NCI-H82 (cell line): ENCODE measurements at regions not wholly inside any gene's neighbourhood (a gene's known extent, or its start where the extent isn't known, plus 50 kb on each side); places are given as distances from the start of the nearest gene placed in this dataset.
A peak's percentile ranks its signal among the peaks of the same experiment; 100 is the strongest.
"Not testable (repeated sequence)": the region's sequence is repeated elsewhere in the genome, so short reads cannot be mapped to it uniquely, and the experiment has no call there.

ENCODE experiments used
- DNase-seq: peaks from one replicate; lab custom pipeline; 2025; lab: John Stamatoyannopoulos, UW

GRCh38 chrX:150238632-150239382 is 124.3 kb upstream of the MAMLD1 start:
- peak; percentile 47 for DNase-seq

GRCh38 chrX:150239946-150240642 is 123.0 kb upstream of the MAMLD1 start:
- DNase-seq = no peak

- DNase-seq = no peak
Observed at GRCh38 chrX:150240643-150240970, 122.5 kb upstream of the MAMLD1 start.

GRCh38 chrX:150253959-150254620 is 109.0 kb upstream of the MAMLD1 start:
- no peak for DNase-seq

GRCh38 chrX:150254909-150255308 is 108.2 kb upstream of the MAMLD1 start:
- DNase-seq = no peak

GRCh38 chrX:150255441-150256296 is 107.4 kb upstream of the MAMLD1 start:
- no peak for DNase-seq

GRCh38 chrX:150256297-150256650 is 106.8 kb upstream of the MAMLD1 start:
- DNase-seq = no peak

- peak; percentile 6 for DNase-seq
Observed at GRCh38 chrX:150257353-150258175, 105.6 kb upstream of the MAMLD1 start.

- DNase-seq = peak; percentile 27
Observed at GRCh38 chrX:150258176-150258425, 105.0 kb upstream of the MAMLD1 start.

- no peak for DNase-seq
Observed at GRCh38 chrX:150258463-150259430, 104.4 kb upstream of the MAMLD1 start.

- DNase-seq = peak; percentile 85
Observed at GRCh38 chrX:150262456-150262855, 100.7 kb upstream of the MAMLD1 start.

- no peak for DNase-seq
Observed at GRCh38 chrX:150268839-150269355, 94.2 kb upstream of the MAMLD1 start.

GRCh38 chrX:150269605-150270254 is 93.4 kb upstream of the MAMLD1 start:
- DNase-seq = peak; percentile 27

- DNase-seq = no peak
Observed at GRCh38 chrX:150270622-150271021, 92.5 kb upstream of the MAMLD1 start.

GRCh38 chrX:150273575-150274294 is 89.4 kb upstream of the MAMLD1 start:
- DNase-seq = not testable (repeated sequence)

- DNase-seq = peak; percentile 12
Observed at GRCh38 chrX:150282953-150283352, 80.2 kb upstream of the MAMLD1 start.

GRCh38 chrX:150291014-150291413 is 72.1 kb upstream of the MAMLD1 start:
- no peak for DNase-seq

GRCh38 chrX:150293311-150294013 is 69.7 kb upstream of the MAMLD1 start:
- no peak for DNase-seq
